ENCODE measurements at regions not wholly inside any gene's neighbourhood (a gene's known extent, or its start where the extent isn't known, plus 50 kb on each side); places are given as distances from the start of the nearest gene placed in this dataset.

DNA sequence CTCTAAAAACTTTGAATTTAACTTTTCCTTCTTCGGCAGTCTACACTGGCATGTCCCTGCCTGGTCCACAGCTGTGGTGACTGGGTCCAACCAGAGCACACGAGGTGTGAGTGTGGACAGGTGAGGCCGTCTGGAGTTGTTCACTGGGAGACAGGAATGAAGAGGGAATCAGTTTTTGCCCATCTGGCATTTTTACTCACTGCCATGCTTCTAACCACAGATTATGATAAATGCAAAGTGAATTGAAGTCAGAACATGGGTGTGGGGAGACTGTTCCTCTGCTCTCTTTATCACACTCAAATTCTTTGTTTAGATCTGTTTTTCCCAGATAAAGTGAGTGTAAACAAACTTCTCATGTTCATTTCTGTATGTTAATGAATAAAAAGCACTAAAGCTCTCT lies 54.7 kb upstream of the PIEZO2 start:
- Histone ChIP-seq H3K9ac (no peak overlapping the region), H3K36me3 (no peaks in the 10 kb centered on the region), H4K20me1 (no peaks in the 10 kb centered on the region), H3K27ac (no peak overlapping the region), H3K4me2 (no peak overlapping the region), H3K4me1 (no peaks in the 10 kb centered on the region), H3K27me3 (no peaks in the 10 kb centered on the region), H3K4me3 (no peak overlapping the region), H3K9me3 (no peaks in the 10 kb centered on the region)
- TF ChIP-seq Cebpa-rat (IDR thresholded peaks at IDR 0.05): no peak

- H3K36me3 ChIP-seq: no peaks in the 10 kb centered on the region
- no peak overlapping the region for H3K4me2 ChIP-seq
- H3K4me1 ChIP-seq: no peaks in the 10 kb centered on the region
- no peak overlapping the region for H3K9ac ChIP-seq
- no peaks in the 10 kb centered on the region for H3K27me3 ChIP-seq
- TF ChIP-seq Cebpa-rat (IDR thresholded peaks at IDR 0.05): no peak
- no peaks in the 10 kb centered on the region for H3K9me3 ChIP-seq
- H4K20me1 ChIP-seq: no peaks in the 10 kb centered on the region
- H3K27ac ChIP-seq: no peak overlapping the region
- H3K4me3 ChIP-seq: no peak overlapping the region
These were observed 50.1 kb upstream of the PIEZO2 start for GRCh38 chr18:11199477-11199876.
